IMR-90 (cell line): ENCODE measurements at regions not wholly inside any gene's neighbourhood (a gene's known extent, or its start where the extent isn't known, plus 50 kb on each side); places are given as distances from the start of the nearest gene placed in this dataset.

Source experiments
- ATAC-seq: fragments of 200-7000 bp; cut with Tn5 transposase; 2 replicates; pipeline ENCODE4 v1.9.1; 2020; ENCODE audit warnings: low read depth, mild to moderate bottlenecking, moderate library complexity
- BruUV-seq: library from RNA; stranded (reverse); fragments of 400-500 nt; replicated peaks from 2 replicates; lab custom pipeline; 2021; lab: Mats Ljungman, UMichigan
- CTCF ChIA-PET: fragments of 300-600 bp; formaldehyde crosslinking; extraction: SDS; loops from one replicate; lab custom pipeline; 2021; ENCODE audit warnings: antibody characterized with exemption; lab: Yijun Ruan, JAX
- POLR2A ChIA-PET: fragments of 300-600 bp; sonication (Branson Sonifier 250); formaldehyde crosslinking; loops from one replicate; lab custom pipeline; 2022; ENCODE audit warnings: antibody characterized with exemption; ENCODE audit not compliant: unreplicated experiment; lab: Charles Lee
- DNase-seq: peaks from one replicate; pipeline ENCODE4 v3.0.0; 2013
- H2AFZ ChIP-seq: replicated peaks from 2 replicates; pipeline ENCODE3; 2013; ENCODE audit warnings: low read length, mild to moderate bottlenecking; ENCODE audit not compliant: poor library complexity
- H2AK5ac ChIP-seq: 2 replicates; pipeline ENCODE4 v1.6.1; 2013; ENCODE audit warnings: low read depth, low read length, inconsistent platforms
- H2AK9ac ChIP-seq: replicated peaks from 2 replicates; pipeline ENCODE3; 2013; ENCODE audit warnings: mild to moderate bottlenecking, low read depth, low read length, moderate library complexity; ENCODE audit not compliant: poor library complexity
- H2BK120ac ChIP-seq: 2 replicates; pipeline ENCODE4 v1.6.1; 2013; ENCODE audit warnings: low read depth, low read length, inconsistent platforms
- H2BK15ac ChIP-seq: 3 replicates; pipeline ENCODE4 v1.6.1; 2013; ENCODE audit warnings: low read depth, low read length, inconsistent platforms
- H2BK20ac ChIP-seq: 2 replicates; pipeline ENCODE4 v1.6.1; 2013; ENCODE audit warnings: low read depth, mild to moderate bottlenecking, inconsistent platforms, low read length, moderate library complexity
- H2BK5ac ChIP-seq: 2 replicates; pipeline ENCODE4 v1.6.1; 2013; ENCODE audit warnings: mild to moderate bottlenecking, low read depth, low read length, inconsistent platforms; ENCODE audit not compliant: poor library complexity, severe bottlenecking
- H3K14ac ChIP-seq: replicated peaks from 2 replicates; pipeline ENCODE4 v1.6.1; 2013; ENCODE audit warnings: low read depth, low read length, inconsistent platforms
- H3K18ac ChIP-seq: 2 replicates; pipeline ENCODE4 v1.6.1; 2013; ENCODE audit warnings: low read depth, low read length, control low read depth
- H3K23ac ChIP-seq: 2 replicates; pipeline ENCODE4 v1.6.1; 2013; ENCODE audit warnings: low read depth, low read length, inconsistent platforms
- H3K27ac ChIP-seq: 2 replicates; pipeline ENCODE4 v1.5.1; 2013; ENCODE audit warnings: mild to moderate bottlenecking, control low read depth, low read length; ENCODE audit not compliant: insufficient read depth
- H3K27me3 ChIP-seq: 2 replicates; pipeline ENCODE4 v1.6.1; 2013; ENCODE audit warnings: low read length; ENCODE audit not compliant: control insufficient read depth, insufficient read depth
- H3K36me3 ChIP-seq: 2 replicates; pipeline ENCODE4 v1.6.1; 2013; ENCODE audit warnings: low read length, mixed read lengths; ENCODE audit not compliant: control insufficient read depth, insufficient read depth
- H3K4ac ChIP-seq: 2 replicates; pipeline ENCODE4 v1.6.1; 2013; ENCODE audit warnings: low read depth, low read length, inconsistent platforms
- H3K4me1 ChIP-seq: 2 replicates; pipeline ENCODE4 v1.6.1; 2013; ENCODE audit warnings: low read length, mixed read lengths; ENCODE audit not compliant: control insufficient read depth, insufficient read depth
- H3K4me2 ChIP-seq: 2 replicates; pipeline ENCODE4 v1.6.1; 2013; ENCODE audit warnings: low read depth, mild to moderate bottlenecking, control low read depth, low read length, moderate library complexity
- H3K4me3 ChIP-seq: 2 replicates; pipeline ENCODE4 v1.5.1; 2013; ENCODE audit warnings: low read depth, mild to moderate bottlenecking, control low read depth, low read length, moderate library complexity; ENCODE audit not compliant: insufficient read depth
- H3K56ac ChIP-seq: 2 replicates; pipeline ENCODE4 v1.6.1; 2013; ENCODE audit warnings: low read length, inconsistent platforms; ENCODE audit not compliant: insufficient read depth; ENCODE audit errors: extremely low read depth
- H3K79me1 ChIP-seq, 2 experiments: 2 replicates each; pipeline ENCODE4 v1.6.1; 2013; ENCODE audit warnings: low read length in 2 of 2, inconsistent platforms in 1 of 2, low read depth in 1 of 2
- H3K9ac ChIP-seq: 2 replicates; pipeline ENCODE4 v1.6.1; 2013; ENCODE audit warnings: low read depth, low read length, control low read depth
- H3K9me1 ChIP-seq: 2 replicates; pipeline ENCODE4 v1.6.1; 2013; ENCODE audit warnings: low read length, inconsistent platforms; ENCODE audit not compliant: insufficient read depth
- H3K9me3 ChIP-seq: 2 replicates; pipeline ENCODE4 v1.6.1; 2013; ENCODE audit warnings: low read length; ENCODE audit not compliant: control insufficient read depth, insufficient read depth
- H4K20me1 ChIP-seq: 2 replicates; pipeline ENCODE4 v1.6.1; 2013; ENCODE audit warnings: low read length, inconsistent platforms; ENCODE audit not compliant: insufficient read depth
- H4K5ac ChIP-seq: 2 replicates; pipeline ENCODE4 v1.6.1; 2013; ENCODE audit warnings: mild to moderate bottlenecking, low read depth, low read length, control low read depth
- H4K8ac ChIP-seq, 2 experiments: 2 replicates each; pipeline ENCODE4 v1.6.1; 2013; ENCODE audit warnings: low read depth in 2 of 2, low read length in 2 of 2, control low read depth in 1 of 2, inconsistent platforms in 1 of 2
- H4K91ac ChIP-seq: 2 replicates; pipeline ENCODE4 v1.6.1; 2013; ENCODE audit warnings: low read depth, low read length, inconsistent platforms; ENCODE audit not compliant: insufficient read depth
- BHLHE40 ChIP-seq: fragments of 150-350 bp; IDR thresholded peaks from 2 replicates; pipeline ENCODE4 v1.6.1; 2016; ENCODE audit warnings: mild to moderate bottlenecking, low read depth, low read length
- CEBPB ChIP-seq: IDR thresholded peaks from 2 replicates; pipeline ENCODE4 v1.6.1; 2012; ENCODE audit warnings: low read depth, low read length, improper control_type of control experiment
- CHD1 ChIP-seq: IDR thresholded peaks from 2 replicates; pipeline ENCODE4 v1.6.1; 2012; ENCODE audit warnings: low read depth, low read length, improper control_type of control experiment
- FOS ChIP-seq: fragments of 150-350 bp; IDR thresholded peaks from 2 replicates; pipeline ENCODE4 v1.6.1; 2016; ENCODE audit warnings: low read depth, low read length
- MAFK ChIP-seq: IDR thresholded peaks from 2 replicates; pipeline ENCODE4 v1.6.1; 2012; ENCODE audit warnings: low read depth, low read length, improper control_type of control experiment
- MAZ ChIP-seq: IDR thresholded peaks from 2 replicates; pipeline ENCODE4 v1.6.1; 2012; ENCODE audit warnings: low read depth, mild to moderate bottlenecking, low read length, improper control_type of control experiment, moderate library complexity, borderline replicate concordance
- POLR2A ChIP-seq: IDR thresholded peaks from 2 replicates; pipeline ENCODE4 v1.6.1; 2012; ENCODE audit warnings: mild to moderate bottlenecking, low read depth, low read length
- RAD21 ChIP-seq: IDR thresholded peaks from 2 replicates; pipeline ENCODE4 v1.6.1; 2012; ENCODE audit warnings: low read length, improper control_type of control experiment
- RFX5 ChIP-seq: IDR thresholded peaks from 2 replicates; pipeline ENCODE4 v1.8.0; 2012; ENCODE audit warnings: low read depth, mild to moderate bottlenecking, low read length, moderate library complexity
- SMC3 ChIP-seq: fragments of 150-350 bp; IDR thresholded peaks from 2 replicates; pipeline ENCODE4 v1.6.1; 2016; ENCODE audit warnings: low read depth, mild to moderate bottlenecking, antibody characterized with exemption, low read length, moderate library complexity
- WGBS, 2 experiments: methylation state at CpG; one replicate each; pipeline versions ENCODE4 v1.1.5 to v1.1.7; 2013; ENCODE audit warnings: missing lambda C conversion rate in 2 of 2; ENCODE audit not compliant: insufficient read length in 1 of 2; ENCODE audit errors: extremely low coverage in 2 of 2; 5-methylcytosine and 5-hydroxymethylcytosine counted together
- dilution Hi-C: fragments of 300-500 bp; cut with HindIII; formaldehyde crosslinking; loops from one replicate; pipeline ENCODE4 v1.14.3; 2018; ENCODE audit warnings: low sequenced_read_pairs; ENCODE audit not compliant: unreplicated experiment
- in situ Hi-C: fragments of 300-500 bp; cut with MboI; formaldehyde crosslinking; loops from 3 replicates; pipeline ENCODE4 v1.14.3; 2019; ENCODE audit warnings: low sequenced_read_pairs, inconsistent platforms, mixed read lengths
- intact Hi-C: fragments of 100-400 bp; cut with micrococcal nuclease; formaldehyde crosslinking; loops from 2 replicates; pipeline ENCODE4 v1.10.0; 2022
- TF ChIP-seq, protein P1 (sequence below): conservative IDR thresholded peaks from 2 replicates; pipeline ENCODE4 v1.5.1; 2012; ENCODE audit warnings: mild to moderate bottlenecking, low read depth, low read length, improper control_type of control experiment
- TF ChIP-seq, protein P2 (sequence below): fragments of 150-350 bp; IDR thresholded peaks from 2 replicates; pipeline ENCODE4 v1.6.1; 2017; ENCODE audit warnings: mild to moderate bottlenecking, antibody characterized with exemption, low read length, low read depth
- TF ChIP-seq, protein P3 (sequence below): fragments of 150-350 bp; IDR thresholded peaks from 2 replicates; pipeline ENCODE4 v1.6.1; 2016; ENCODE audit warnings: low read depth, mild to moderate bottlenecking, low read length, moderate library complexity, borderline replicate concordance

DNA sequence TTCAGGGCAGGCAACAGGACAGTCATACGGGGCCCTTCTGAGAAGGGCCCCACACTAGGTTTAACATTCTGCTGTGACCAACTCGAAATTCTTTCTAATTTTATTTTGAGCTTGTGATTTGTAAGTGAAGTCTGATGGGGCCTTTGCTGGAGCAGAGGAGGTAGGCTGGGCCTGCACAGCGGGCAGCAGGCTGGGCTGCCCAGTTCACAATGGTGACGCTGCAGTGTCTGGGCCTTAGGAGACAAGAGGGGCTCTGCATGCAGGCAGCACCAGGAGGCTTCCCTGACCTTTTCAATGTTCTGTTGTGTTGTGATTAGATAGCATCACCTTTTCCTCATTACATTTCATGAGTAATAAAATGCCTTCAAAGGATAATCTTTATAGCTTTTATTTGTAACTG, 175.1 kb downstream of the CXCL12 start:
- no peaks in the 10 kb centered on the region for H3K36me3 ChIP-seq
- H3K79me1 ChIP-seq = no peaks in the 10 kb centered on the region
- WGBS, 2 experiments = no CpG with 5 or more reads among the region's 4 CpGs
- peaks cover 21% of the 10 kb centered on the region for H3K27me3 ChIP-seq
- dilution Hi-C loops = no loop called here
- H3K27ac ChIP-seq = no peak overlapping the region
- H3K9me1 ChIP-seq = no peaks in the 10 kb centered on the region
- DNase-seq (no peak), ATAC-seq (no peak)
- H3K4me1 ChIP-seq = no peaks in the 10 kb centered on the region; the same call in 1 of the 2 replicates
- ChIA-PET CTCF (interaction anchor here (1.1 kb wide), 1 partner anchor 11 kb away, joined by 3 read pairs; no protein-coding TSS in a partner anchor), POLR2A (no interaction called here)
- H3K4me2 ChIP-seq = no peak overlapping the region
- H2BK120ac ChIP-seq = no peak overlapping the region
- no peaks in the 10 kb centered on the region for H4K20me1 ChIP-seq
- H3K14ac ChIP-seq = no peak overlapping the region
- H4K91ac ChIP-seq = no peak overlapping the region
- no peak overlapping the region for H3K56ac ChIP-seq
- H2AFZ ChIP-seq = no peak overlapping the region
- no peak overlapping the region for H2AK5ac ChIP-seq
- H3K18ac ChIP-seq = no peak overlapping the region
- intact Hi-C loops = no loop called here
- in situ Hi-C loops = no loop called here
- H2BK15ac ChIP-seq = no peak overlapping the region
- H3K23ac ChIP-seq = no peak overlapping the region
- H2BK20ac ChIP-seq = no peak overlapping the region
- H2AK9ac ChIP-seq = no peak overlapping the region
- no peak overlapping the region for H4K8ac ChIP-seq
- H4K5ac ChIP-seq = no peak overlapping the region
- no peak overlapping the region for H3K4ac ChIP-seq
- H2BK5ac ChIP-seq = no peak overlapping the region
- no peak overlapping the region for H3K9ac ChIP-seq
- peaks cover 2% of the 10 kb centered on the region for H3K9me3 ChIP-seq
- no peak overlapping the region for H3K4me3 ChIP-seq
- no peak for TF ChIP-seq MAFK
- no peak for TF ChIP-seq BHLHE40
- TF ChIP-seq, protein P1, sequence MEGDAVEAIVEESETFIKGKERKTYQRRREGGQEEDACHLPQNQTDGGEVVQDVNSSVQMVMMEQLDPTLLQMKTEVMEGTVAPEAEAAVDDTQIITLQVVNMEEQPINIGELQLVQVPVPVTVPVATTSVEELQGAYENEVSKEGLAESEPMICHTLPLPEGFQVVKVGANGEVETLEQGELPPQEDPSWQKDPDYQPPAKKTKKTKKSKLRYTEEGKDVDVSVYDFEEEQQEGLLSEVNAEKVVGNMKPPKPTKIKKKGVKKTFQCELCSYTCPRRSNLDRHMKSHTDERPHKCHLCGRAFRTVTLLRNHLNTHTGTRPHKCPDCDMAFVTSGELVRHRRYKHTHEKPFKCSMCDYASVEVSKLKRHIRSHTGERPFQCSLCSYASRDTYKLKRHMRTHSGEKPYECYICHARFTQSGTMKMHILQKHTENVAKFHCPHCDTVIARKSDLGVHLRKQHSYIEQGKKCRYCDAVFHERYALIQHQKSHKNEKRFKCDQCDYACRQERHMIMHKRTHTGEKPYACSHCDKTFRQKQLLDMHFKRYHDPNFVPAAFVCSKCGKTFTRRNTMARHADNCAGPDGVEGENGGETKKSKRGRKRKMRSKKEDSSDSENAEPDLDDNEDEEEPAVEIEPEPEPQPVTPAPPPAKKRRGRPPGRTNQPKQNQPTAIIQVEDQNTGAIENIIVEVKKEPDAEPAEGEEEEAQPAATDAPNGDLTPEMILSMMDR = no peak
- no peak for TF ChIP-seq SMC3
- TF ChIP-seq RAD21 = no peak
- TF ChIP-seq CEBPB = no peak
- TF ChIP-seq, protein P2, sequence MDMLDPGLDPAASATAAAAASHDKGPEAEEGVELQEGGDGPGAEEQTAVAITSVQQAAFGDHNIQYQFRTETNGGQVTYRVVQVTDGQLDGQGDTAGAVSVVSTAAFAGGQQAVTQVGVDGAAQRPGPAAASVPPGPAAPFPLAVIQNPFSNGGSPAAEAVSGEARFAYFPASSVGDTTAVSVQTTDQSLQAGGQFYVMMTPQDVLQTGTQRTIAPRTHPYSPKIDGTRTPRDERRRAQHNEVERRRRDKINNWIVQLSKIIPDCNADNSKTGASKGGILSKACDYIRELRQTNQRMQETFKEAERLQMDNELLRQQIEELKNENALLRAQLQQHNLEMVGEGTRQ = no peak
- TF ChIP-seq CHD1 = no peak
- TF ChIP-seq RFX5 = no peak
- TF ChIP-seq FOS = no peak
- TF ChIP-seq MAZ = no peak
- TF ChIP-seq, protein P3, sequence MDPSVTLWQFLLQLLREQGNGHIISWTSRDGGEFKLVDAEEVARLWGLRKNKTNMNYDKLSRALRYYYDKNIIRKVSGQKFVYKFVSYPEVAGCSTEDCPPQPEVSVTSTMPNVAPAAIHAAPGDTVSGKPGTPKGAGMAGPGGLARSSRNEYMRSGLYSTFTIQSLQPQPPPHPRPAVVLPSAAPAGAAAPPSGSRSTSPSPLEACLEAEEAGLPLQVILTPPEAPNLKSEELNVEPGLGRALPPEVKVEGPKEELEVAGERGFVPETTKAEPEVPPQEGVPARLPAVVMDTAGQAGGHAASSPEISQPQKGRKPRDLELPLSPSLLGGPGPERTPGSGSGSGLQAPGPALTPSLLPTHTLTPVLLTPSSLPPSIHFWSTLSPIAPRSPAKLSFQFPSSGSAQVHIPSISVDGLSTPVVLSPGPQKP = no peak
- no peak for TF ChIP-seq POLR2A
- BruUV-seq = no TSS peak
